Vagina (tissue), 2 donors: ENCODE measurements at regions not wholly inside any gene's neighbourhood (a gene's known extent, or its start where the extent isn't known, plus 50 kb on each side); places are given as distances from the start of the nearest gene placed in this dataset.

Source experiments
- DNase-seq, 2 donors: peaks; one replicate each; pipeline ENCODE4 v3.0.0-alpha.2; 2017; ENCODE audit errors: extremely low spot score in 2 of 2
- H3K27ac ChIP-seq: fragments of 200-600 bp; sonication (generic); one replicate; pipeline ENCODE4 v1.5.1; 2019
- H3K27me3 ChIP-seq: fragments of 200-600 bp; sonication (generic); one replicate; pipeline ENCODE4 v1.5.1; 2019
- H3K36me3 ChIP-seq, 2 donors: fragments of 200-600 bp; sonication (generic); one replicate each; pipeline ENCODE4 v1.5.1; 2017 to 2019
- H3K4me1 ChIP-seq: fragments of 200-600 bp; sonication (generic); one replicate; pipeline ENCODE4 v1.5.1; 2019
- H3K4me3 ChIP-seq, 2 donors: fragments of 200-600 bp; sonication (generic); 1 replicate in 1 of 2; 2 replicates in 1 of 2; pipeline ENCODE4 v1.5.1; 2016 to 2019
- H3K9me3 ChIP-seq: fragments of 200-600 bp; sonication (generic); one replicate; pipeline ENCODE4 v1.5.1; 2019
- CTCF ChIP-seq, 3 experiments: fragments of 450-650 bp in 2 of 3; fragments of 200-600 bp in 1 of 3; sonication (generic) in 1 of 3; IDR thresholded peaks; one replicate each; pipeline ENCODE4 v1.5.1; 2017 to 2019; ENCODE audit warnings: antibody characterized with exemption in 3 of 3, mild to moderate bottlenecking in 2 of 3, moderate library complexity in 2 of 3
- POLR2A ChIP-seq, 2 donors: fragments of 450-650 bp; IDR thresholded peaks; one replicate each; pipeline ENCODE4 v1.6.1; 2017; ENCODE audit warnings: antibody characterized with exemption in 2 of 2, mild to moderate bottlenecking in 2 of 2, moderate library complexity in 2 of 2
- POLR2AphosphoS5 ChIP-seq, 2 donors: sonication (generic); formaldehyde crosslinking; IDR thresholded peaks; one replicate each; pipeline ENCODE4 v1.9.0; 2017; ENCODE audit warnings: antibody characterized with exemption in 2 of 2, mild to moderate bottlenecking in 2 of 2, low read depth in 1 of 2; ENCODE audit not compliant: insufficient read depth in 1 of 2
- intact Hi-C: fragments of 100-400 bp; cut with DNase I; formaldehyde crosslinking; loops from one replicate; pipeline ENCODE4 v1.15.1; 2023

- DNase-seq: no peak
- TF ChIP-seq POLR2A (IDR thresholded peaks at IDR 0.05) (no peak), CTCF (IDR thresholded peaks at IDR 0.05) (no peak), POLR2AphosphoS5 (IDR thresholded peaks at IDR 0.05; ENCODE audit: insufficient read depth in 1 of 2, low read depth in 1 of 2) (no peak)
- Histone ChIP-seq H3K9me3 (no peaks in the 10 kb centered on the region), H3K27me3 (no peaks in the 10 kb centered on the region), H3K4me1 (no peaks in the 10 kb centered on the region), H3K27ac (no peak overlapping the region), H3K4me3 (no peak overlapping the region), H3K36me3 (no peaks in the 10 kb centered on the region)
- intact Hi-C loops: no loop called here
Measured at GRCh38 chr4:153061971-153062370, 125.8 kb downstream of the FHDC1 start.

- H3K36me3 ChIP-seq: no peaks in the 10 kb centered on the region
Measured at GRCh38 chr4:153062652-153063168, 126.6 kb downstream of the FHDC1 start.

GRCh38 chr4:153063490-153063889 lies 127.4 kb downstream of the FHDC1 start:
- H3K27ac ChIP-seq: no peak overlapping the region
- intact Hi-C loops: no loop called here
- TF ChIP-seq POLR2A (IDR thresholded peaks at IDR 0.05) (no peak), CTCF (IDR thresholded peaks at IDR 0.05) (no peak), POLR2AphosphoS5 (IDR thresholded peaks at IDR 0.05; ENCODE audit: insufficient read depth in 1 of 2, low read depth in 1 of 2) (no peak)
- no peaks in the 10 kb centered on the region for H3K9me3 ChIP-seq
- no peaks in the 10 kb centered on the region for H3K4me1 ChIP-seq
- no peaks in the 10 kb centered on the region for H3K36me3 ChIP-seq
- DNase-seq: no peak
- H3K4me3 ChIP-seq: no peak overlapping the region
- H3K27me3 ChIP-seq: no peaks in the 10 kb centered on the region

More at GRCh38 chr4:153062652-153063168, 126.6 kb downstream of the FHDC1 start:
- no peaks in the 10 kb centered on the region for H3K4me1 ChIP-seq
- H3K27ac ChIP-seq: no peak overlapping the region
- DNase-seq: no peak
- intact Hi-C loops: no loop called here
- no peaks in the 10 kb centered on the region for H3K9me3 ChIP-seq
- no peaks in the 10 kb centered on the region for H3K27me3 ChIP-seq
- TF ChIP-seq POLR2A (IDR thresholded peaks at IDR 0.05): no peak
- TF ChIP-seq CTCF (IDR thresholded peaks at IDR 0.05): no peak
- no peak for TF ChIP-seq POLR2AphosphoS5 (IDR thresholded peaks at IDR 0.05; ENCODE audit: insufficient read depth in 1 of 2, low read depth in 1 of 2)
- no peak overlapping the region for H3K4me3 ChIP-seq

- TF ChIP-seq POLR2AphosphoS5 (IDR thresholded peaks at IDR 0.05; ENCODE audit: insufficient read depth in 1 of 2, low read depth in 1 of 2) (no peak), POLR2A (IDR thresholded peaks at IDR 0.05) (no peak), CTCF (IDR thresholded peaks at IDR 0.05) (no peak)
- intact Hi-C loops: no loop called here
- Histone ChIP-seq H3K27ac (no peak overlapping the region), H3K27me3 (no peaks in the 10 kb centered on the region), H3K9me3 (no peaks in the 10 kb centered on the region), H3K4me3 (no peak overlapping the region), H3K4me1 (no peaks in the 10 kb centered on the region), H3K36me3 (no peaks in the 10 kb centered on the region)
- no peak for DNase-seq
Measured at GRCh38 chr4:153064571-153064970, 128.4 kb downstream of the FHDC1 start.

GRCh38 chr4:153065276-153065675 lies 129.2 kb downstream of the FHDC1 start:
- no peaks in the 10 kb centered on the region for H3K4me1 ChIP-seq
- H3K4me3 ChIP-seq: no peak overlapping the region
- H3K27me3 ChIP-seq: no peaks in the 10 kb centered on the region
- no peak for DNase-seq
- H3K36me3 ChIP-seq: no peaks in the 10 kb centered on the region
- no peak for TF ChIP-seq POLR2A (IDR thresholded peaks at IDR 0.05)
- no peak for TF ChIP-seq POLR2AphosphoS5 (IDR thresholded peaks at IDR 0.05; ENCODE audit: insufficient read depth in 1 of 2, low read depth in 1 of 2)
- no peak for TF ChIP-seq CTCF (IDR thresholded peaks at IDR 0.05)
- H3K27ac ChIP-seq: no peak overlapping the region
- intact Hi-C loops: no loop called here
- H3K9me3 ChIP-seq: no peaks in the 10 kb centered on the region
